Transverse colon (tissue), 3 donors: ENCODE measurements at regions not wholly inside any gene's neighbourhood (a gene's known extent, or its start where the extent isn't known, plus 50 kb on each side); places are given as distances from the start of the nearest gene placed in this dataset.

Experiments
- CTCF ChIP-seq, 5 experiments: fragments of 200-600 bp in 3 of 5; fragments of 450-650 bp in 2 of 5; sonication (generic) in 3 of 5; IDR thresholded peaks; 1 replicate in 2 of 5; 2 replicates in 3 of 5; pipeline ENCODE4 v1.5.1; 2016 to 2017; ENCODE audit warnings: antibody characterized with exemption in 5 of 5, inconsistent platforms in 3 of 5, mild to moderate bottlenecking in 2 of 5, moderate library complexity in 1 of 5
- EP300 ChIP-seq: sonication (generic); formaldehyde crosslinking; IDR thresholded peaks from one replicate; pipeline ENCODE4 v1.6.1; 2017; ENCODE audit warnings: antibody characterized with exemption, low read depth
- POLR2A ChIP-seq: fragments of 450-650 bp; IDR thresholded peaks from one replicate; pipeline ENCODE4 v1.6.1; 2016; ENCODE audit warnings: antibody characterized with exemption, mild to moderate bottlenecking, moderate library complexity

- TF ChIP-seq POLR2A (no peak), CTCF (IDR thresholded peaks at IDR 0.05) (no peak), EP300 (no peak)
Observed at GRCh38 chr12:21713133-21713532, 55.5 kb upstream of the LDHB start.
